B cell (primary cell): ENCODE measurements at regions not wholly inside any gene's neighbourhood (a gene's known extent, or its start where the extent isn't known, plus 50 kb on each side); places are given as distances from the start of the nearest gene placed in this dataset.

Source experiments
- ATAC-seq: fragments of 200-7000 bp; cut with Tn5 transposase; one replicate; pipeline ENCODE4 v1.10.0; 2021; ENCODE audit warnings: low read depth, mild to moderate bottlenecking, moderate number of reproducible peaks, moderate library complexity
- CTCF ChIA-PET: fragments of 350-600 bp; sonication (Branson Sonifier 250); formaldehyde crosslinking; loops from one replicate; lab custom pipeline; 2021; ENCODE audit warnings: antibody characterized with exemption, inconsistent platforms; lab: Charles Lee
- POLR2A ChIA-PET: fragments of 350-600 bp; sonication (Branson Sonifier 250); formaldehyde crosslinking; loops from one replicate; lab custom pipeline; 2021; ENCODE audit warnings: antibody characterized with exemption; lab: Charles Lee
- DNase-seq: peaks from one replicate; pipeline ENCODE4 v3.0.0; 2013
- H2AFZ ChIP-seq: 2 replicates; pipeline ENCODE4 v1.6.1; 2012; ENCODE audit warnings: mild to moderate bottlenecking, low read depth, low read length; ENCODE audit not compliant: insufficient read depth, poor library complexity, severe bottlenecking
- H3K27ac ChIP-seq, 2 donors: 1 replicate in 1 of 2; 2 replicates in 1 of 2; pipeline ENCODE4 v1.5.1; 2012 to 2013; ENCODE audit warnings: low read length in 2 of 2, mild to moderate bottlenecking in 2 of 2, moderate library complexity in 1 of 2
- H3K27me3 ChIP-seq, 4 experiments: fragments of 200-600 bp in 1 of 4; sonication (generic) in 1 of 4; replicated peaks in 1 of 4; 1 replicate in 2 of 4; 2 replicates in 2 of 4; pipeline versions ENCODE4 v1.6.1 to v1.7.0; 2013 to 2016; ENCODE audit warnings: low read length in 3 of 4, mild to moderate bottlenecking in 2 of 4, mixed read lengths in 1 of 4, moderate library complexity in 1 of 4; ENCODE audit not compliant: insufficient read depth in 4 of 4, control insufficient read depth in 3 of 4; ENCODE audit errors: control extremely low read depth in 1 of 4
- H3K36me3 ChIP-seq, 2 experiments: replicated peaks in 1 of 2; 1 replicate in 1 of 2; 2 replicates in 1 of 2; pipeline versions ENCODE4 v1.6.1 to v1.7.1; 2013; ENCODE audit warnings: low read length in 1 of 2; ENCODE audit not compliant: insufficient read depth in 2 of 2, control insufficient read depth in 1 of 2; ENCODE audit errors: control extremely low read depth in 1 of 2, extremely low read depth in 1 of 2
- H3K4me1 ChIP-seq, 2 donors: fragments of 200-600 bp in 1 of 2; sonication (generic) in 1 of 2; 1 replicate in 1 of 2; 2 replicates in 1 of 2; pipeline versions ENCODE4 v1.5.1 to v1.6.1; 2013 to 2017; ENCODE audit warnings: low read length in 2 of 2; ENCODE audit not compliant: control insufficient read depth in 2 of 2, insufficient read depth in 2 of 2
- H3K4me2 ChIP-seq: replicated peaks from 2 replicates; pipeline ENCODE3; 2012; ENCODE audit warnings: mild to moderate bottlenecking, low read depth, low read length; ENCODE audit not compliant: poor library complexity, severe bottlenecking
- H3K4me3 ChIP-seq, 5 experiments: fragments of 200-600 bp in 1 of 5; sonication (generic) in 1 of 5; 1 replicate in 3 of 5; 2 replicates in 2 of 5; pipeline versions ENCODE4 v1.5.1 to v1.7.0; 2011 to 2016; ENCODE audit warnings: low read length in 4 of 5, mild to moderate bottlenecking in 4 of 5, low read depth in 2 of 5, control low read depth in 1 of 5, moderate library complexity in 1 of 5; ENCODE audit not compliant: insufficient read depth in 1 of 5; ENCODE audit errors: control extremely low read depth in 1 of 5, extremely low read depth in 1 of 5
- H3K79me2 ChIP-seq: fragments of 200-600 bp; sonication (generic); one replicate; pipeline ENCODE4 v1.6.0; 2016; ENCODE audit warnings: low read length; ENCODE audit not compliant: control insufficient read depth, insufficient read depth
- H3K9ac ChIP-seq: fragments of 200-600 bp; sonication (generic); 2 replicates; pipeline ENCODE4 v1.6.1; 2017; ENCODE audit warnings: mild to moderate bottlenecking, low read length, moderate library complexity
- H3K9me3 ChIP-seq, 3 donors: one replicate each; pipeline versions ENCODE4 v1.6.1 to v1.7.1; 2013; ENCODE audit warnings: low read length in 2 of 3; ENCODE audit not compliant: control insufficient read depth in 2 of 3, insufficient read depth in 1 of 3; ENCODE audit errors: control extremely low read depth in 1 of 3
- H4K20me1 ChIP-seq: 2 replicates; pipeline ENCODE4 v1.6.0; 2012; ENCODE audit warnings: mild to moderate bottlenecking, low read length; ENCODE audit not compliant: insufficient read depth, control insufficient read depth, poor library complexity, severe bottlenecking
- H3K27ac Mint-ChIP-seq: one replicate; pipeline ENCODE4 v1.8.0; 2021; ENCODE audit warnings: mixed read lengths
- H3K27me3 Mint-ChIP-seq: one replicate; pipeline ENCODE4 v1.8.0; 2021; ENCODE audit warnings: mixed read lengths
- H3K4me1 Mint-ChIP-seq: one replicate; pipeline ENCODE4 v1.8.0; 2021; ENCODE audit warnings: mixed read lengths
- H3K4me3 Mint-ChIP-seq: one replicate; pipeline ENCODE4 v1.8.0; 2021; ENCODE audit warnings: mixed read lengths
- H3K9me3 Mint-ChIP-seq: one replicate; pipeline ENCODE4 v1.8.0; 2022; ENCODE audit warnings: mixed read lengths; ENCODE audit not compliant: insufficient read depth
- EZH2 ChIP-seq: IDR thresholded peaks from 2 replicates; pipeline ENCODE4 v1.6.1; 2012; ENCODE audit warnings: borderline replicate concordance, low read depth, mild to moderate bottlenecking, moderate library complexity, low read length; ENCODE audit not compliant: insufficient read depth, poor library complexity, severe bottlenecking
- whole genome bisulfite sequencing: methylation state at CpG from one replicate; pipeline ENCODE4 v1.1.5; 2013; ENCODE audit warnings: missing lambda C conversion rate; ENCODE audit not compliant: insufficient coverage; 5-methylcytosine and 5-hydroxymethylcytosine counted together
- intact Hi-C: fragments of 100-400 bp; cut with micrococcal nuclease; formaldehyde crosslinking; loops from one replicate; pipeline ENCODE4 v1.10.0; 2022
- TF ChIP-seq, protein P1 (sequence below): fragments of 200-600 bp; IDR thresholded peaks from one replicate; pipeline ENCODE4 v1.8.0; 2022; ENCODE audit warnings: antibody characterized with exemption, mild to moderate bottlenecking

DNA sequence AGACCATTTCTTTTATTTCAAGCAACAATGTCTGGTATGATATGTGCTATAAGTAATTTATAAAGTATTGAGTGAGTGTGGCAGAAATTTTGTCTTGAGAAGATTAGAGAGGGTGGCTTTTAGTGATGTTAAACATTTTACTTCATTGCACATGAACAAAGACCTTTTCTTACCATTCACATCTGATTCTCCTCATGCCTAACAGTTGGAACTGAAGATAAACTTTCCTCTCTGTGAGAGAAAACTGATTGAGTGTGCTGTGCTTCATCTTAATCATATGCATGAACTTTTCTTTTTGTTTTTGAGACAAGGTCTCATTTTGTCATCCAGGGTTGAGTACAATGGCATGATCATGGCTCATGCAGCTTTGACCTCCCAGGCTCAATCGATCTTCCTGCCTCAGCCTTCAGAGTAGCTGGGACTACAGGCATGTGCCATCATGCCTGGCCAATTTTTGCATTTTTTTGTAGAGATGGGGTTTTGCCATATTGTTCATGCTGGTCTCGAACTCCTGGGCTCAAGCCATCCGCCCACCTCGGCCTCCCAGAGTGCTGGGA lies 377.7 kb upstream of the GOLIM4 start:
- no peak for DNase-seq
- intact Hi-C loops = no loop called here
- H3K4me1 ChIP-seq = no peaks in the 10 kb centered on the region
- no peaks in the 10 kb centered on the region for H3K36me3 ChIP-seq
- H3K27ac ChIP-seq = no peak overlapping the region
- no peak overlapping the region for H3K4me3 ChIP-seq
- H3K27me3 Mint-ChIP-seq = no peaks in the 10 kb centered on the region
- no peak overlapping the region for H3K4me2 ChIP-seq
- H3K9ac ChIP-seq = no peak overlapping the region
- TF ChIP-seq, protein P1, sequence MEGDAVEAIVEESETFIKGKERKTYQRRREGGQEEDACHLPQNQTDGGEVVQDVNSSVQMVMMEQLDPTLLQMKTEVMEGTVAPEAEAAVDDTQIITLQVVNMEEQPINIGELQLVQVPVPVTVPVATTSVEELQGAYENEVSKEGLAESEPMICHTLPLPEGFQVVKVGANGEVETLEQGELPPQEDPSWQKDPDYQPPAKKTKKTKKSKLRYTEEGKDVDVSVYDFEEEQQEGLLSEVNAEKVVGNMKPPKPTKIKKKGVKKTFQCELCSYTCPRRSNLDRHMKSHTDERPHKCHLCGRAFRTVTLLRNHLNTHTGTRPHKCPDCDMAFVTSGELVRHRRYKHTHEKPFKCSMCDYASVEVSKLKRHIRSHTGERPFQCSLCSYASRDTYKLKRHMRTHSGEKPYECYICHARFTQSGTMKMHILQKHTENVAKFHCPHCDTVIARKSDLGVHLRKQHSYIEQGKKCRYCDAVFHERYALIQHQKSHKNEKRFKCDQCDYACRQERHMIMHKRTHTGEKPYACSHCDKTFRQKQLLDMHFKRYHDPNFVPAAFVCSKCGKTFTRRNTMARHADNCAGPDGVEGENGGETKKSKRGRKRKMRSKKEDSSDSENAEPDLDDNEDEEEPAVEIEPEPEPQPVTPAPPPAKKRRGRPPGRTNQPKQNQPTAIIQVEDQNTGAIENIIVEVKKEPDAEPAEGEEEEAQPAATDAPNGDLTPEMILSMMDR = no peak
- no peak for TF ChIP-seq EZH2
- H4K20me1 ChIP-seq = no peaks in the 10 kb centered on the region
- no peaks in the 10 kb centered on the region for H3K27me3 ChIP-seq
- no peak overlapping the region for H3K4me3 Mint-ChIP-seq
- 100% methylated on average over 1 of the region's 4 CpGs for WGBS
- CTCF ChIA-PET = no interaction called here
- POLR2A ChIA-PET = no interaction called here
- H2AFZ ChIP-seq = no peak overlapping the region
- H3K4me1 Mint-ChIP-seq = no peaks in the 10 kb centered on the region
- ATAC-seq = no peak
- H3K79me2 ChIP-seq = no peaks in the 10 kb centered on the region
- no peaks in the 10 kb centered on the region for H3K9me3 Mint-ChIP-seq
- H3K27ac Mint-ChIP-seq = no peak overlapping the region
- H3K9me3 ChIP-seq = no peaks in the 10 kb centered on the region

DNA sequence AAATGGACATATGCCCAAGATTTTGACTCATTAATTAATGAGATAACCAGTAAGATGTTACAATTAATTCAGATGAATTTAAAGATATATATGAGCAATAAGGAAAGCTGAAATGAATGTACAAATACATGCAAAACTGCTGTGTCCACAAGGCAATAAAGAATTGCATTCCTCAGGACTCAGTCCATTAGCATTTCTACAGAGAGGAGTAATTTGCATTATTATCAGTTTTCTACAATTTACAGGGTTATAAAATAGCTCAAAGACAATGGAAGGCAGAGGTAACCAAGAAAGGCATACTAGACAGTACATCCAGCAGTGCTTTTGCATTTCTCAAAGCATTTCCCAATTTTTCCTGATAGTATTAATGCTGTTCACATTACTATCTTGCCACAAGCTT lies 377.1 kb upstream of the GOLIM4 start:
- ATAC-seq = no peak
- POLR2A ChIA-PET = no interaction called here
- no peak for TF ChIP-seq EZH2
- TF ChIP-seq, protein P1 = no peak
- no peaks in the 10 kb centered on the region for H3K79me2 ChIP-seq
- CTCF ChIA-PET = no interaction called here
- no peaks in the 10 kb centered on the region for H4K20me1 ChIP-seq
- intact Hi-C loops = no loop called here
- H2AFZ ChIP-seq = no peak overlapping the region
- H3K4me3 ChIP-seq = no peak overlapping the region
- DNase-seq = no peak
- no peak overlapping the region for H3K27ac ChIP-seq
- H3K27ac Mint-ChIP-seq = no peak overlapping the region
- no peaks in the 10 kb centered on the region for H3K27me3 Mint-ChIP-seq
- no peaks in the 10 kb centered on the region for H3K27me3 ChIP-seq
- H3K4me2 ChIP-seq = no peak overlapping the region
- no peaks in the 10 kb centered on the region for H3K4me1 Mint-ChIP-seq
- no peak overlapping the region for H3K9ac ChIP-seq
- no peaks in the 10 kb centered on the region for H3K9me3 Mint-ChIP-seq
- H3K4me3 Mint-ChIP-seq = no peak overlapping the region
- H3K36me3 ChIP-seq = no peaks in the 10 kb centered on the region
- no peaks in the 10 kb centered on the region for H3K9me3 ChIP-seq
- H3K4me1 ChIP-seq = no peaks in the 10 kb centered on the region
